NCI-H146 treated with DMSO at 0.1 percent for 48 hours (cell line): ENCODE measurements at regions not wholly inside any gene's neighbourhood (a gene's known extent, or its start where the extent isn't known, plus 50 kb on each side); places are given as distances from the start of the nearest gene placed in this dataset.
"Not testable (repeated sequence)": the region's sequence is repeated elsewhere in the genome, so short reads cannot be mapped to it uniquely, and the experiment has no call there.

ENCODE experiments used
- DNase-seq: peaks from one replicate; lab custom pipeline; 2025; ENCODE audit not compliant: unreplicated experiment; lab: John Stamatoyannopoulos, UW

DNA sequence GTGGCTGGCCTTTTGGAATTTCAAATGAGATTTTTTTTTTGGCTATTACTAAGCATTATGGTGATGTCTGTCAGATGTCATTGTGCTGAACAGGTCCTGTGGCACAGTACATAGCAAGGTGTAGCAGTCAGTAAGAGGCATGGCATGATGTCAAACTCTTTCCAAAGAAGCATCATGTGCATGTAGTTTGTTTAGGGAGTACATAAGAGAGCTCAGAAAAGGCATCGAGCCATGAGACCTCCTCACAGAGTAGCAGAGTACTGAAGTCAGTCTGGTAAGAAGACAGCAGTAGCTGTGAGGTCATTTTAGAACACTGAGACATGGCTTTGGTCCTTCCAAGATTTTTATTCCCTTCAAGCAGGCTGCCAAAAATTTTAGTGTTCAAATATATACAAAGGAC lies 134.9 kb upstream of the SPRED1 start:
- DNase-seq = no peak

- not testable (repeated sequence) for DNase-seq
Observed at GRCh38 chr15:38119865-38120264, 132.8 kb upstream of the SPRED1 start.

DNA sequence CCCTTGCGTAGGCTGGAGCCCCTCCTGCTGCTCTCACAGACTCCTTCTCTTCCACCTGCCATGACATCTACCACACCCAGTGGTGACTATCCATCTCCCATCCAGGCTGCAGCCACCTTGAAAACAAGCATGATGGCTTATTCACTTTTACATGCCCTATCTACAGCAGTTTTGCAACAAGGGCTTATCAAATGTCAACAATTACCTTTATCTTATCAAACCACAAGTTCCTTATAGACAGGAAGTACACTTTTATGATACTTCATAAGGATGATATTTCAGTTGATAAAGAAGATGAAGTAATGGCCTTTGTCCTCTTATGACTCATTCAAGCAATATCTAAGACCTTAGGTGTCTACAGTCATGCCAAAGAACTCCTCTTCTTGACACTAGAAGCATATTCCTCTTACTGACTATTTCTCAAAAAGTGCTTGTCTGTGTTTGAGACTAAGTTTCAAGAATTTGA lies 125.3 kb upstream of the SPRED1 start:
- DNase-seq = no peak

- DNase-seq = no peak
Observed at GRCh38 chr15:38128341-38128781, 124.3 kb upstream of the SPRED1 start.

DNA sequence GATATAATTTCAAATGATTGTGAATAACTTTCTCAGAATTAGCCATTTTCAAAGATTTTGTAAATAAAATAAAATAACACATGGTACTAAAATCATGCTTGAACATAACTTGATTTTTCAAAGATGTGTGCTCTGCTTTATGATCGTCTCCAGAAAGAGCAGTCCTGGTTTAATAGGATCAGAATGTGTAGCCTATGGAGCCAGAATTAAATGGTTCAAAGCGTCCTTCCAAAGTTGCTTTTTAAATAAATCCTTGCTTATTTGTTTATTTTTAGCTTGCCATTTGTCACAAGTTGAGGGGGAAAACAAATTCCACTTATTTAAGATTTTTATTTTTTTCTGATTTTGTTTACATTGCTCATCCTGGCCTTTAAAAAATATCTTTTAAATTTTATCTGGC lies 123.7 kb upstream of the SPRED1 start:
- no peak for DNase-seq

DNA sequence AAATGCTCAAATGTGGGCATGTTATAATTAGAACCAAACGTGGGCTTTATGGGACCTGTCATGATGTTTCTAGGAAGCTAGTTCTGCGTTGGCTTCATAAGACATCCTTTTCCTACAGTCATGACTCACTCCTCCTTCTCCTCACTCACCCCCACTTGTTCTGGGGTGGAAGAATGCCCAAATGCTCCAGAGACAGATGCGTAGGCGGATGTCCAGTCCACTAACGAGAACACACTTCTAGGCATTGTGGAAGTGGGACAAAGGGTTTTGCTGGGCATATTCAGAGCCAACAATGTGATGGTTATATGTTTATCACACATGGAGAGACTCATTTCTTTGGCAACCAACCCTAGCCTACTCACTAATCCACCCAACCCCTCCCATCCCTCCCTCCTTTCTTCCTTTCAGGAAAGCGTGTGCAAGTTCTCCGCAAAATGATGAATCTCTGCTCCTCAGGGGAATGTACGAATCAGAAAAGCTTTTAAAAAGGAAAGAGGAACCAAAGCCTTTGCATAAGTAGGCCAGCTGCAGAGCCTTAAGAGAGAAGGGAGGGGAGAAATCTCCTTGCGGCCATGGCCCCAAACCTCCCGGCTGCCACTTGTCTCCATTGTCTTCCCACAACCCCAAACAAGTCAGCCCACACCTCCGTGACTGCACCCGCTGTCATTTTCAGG lies 123.0 kb upstream of the SPRED1 start:
- DNase-seq = no peak

DNA sequence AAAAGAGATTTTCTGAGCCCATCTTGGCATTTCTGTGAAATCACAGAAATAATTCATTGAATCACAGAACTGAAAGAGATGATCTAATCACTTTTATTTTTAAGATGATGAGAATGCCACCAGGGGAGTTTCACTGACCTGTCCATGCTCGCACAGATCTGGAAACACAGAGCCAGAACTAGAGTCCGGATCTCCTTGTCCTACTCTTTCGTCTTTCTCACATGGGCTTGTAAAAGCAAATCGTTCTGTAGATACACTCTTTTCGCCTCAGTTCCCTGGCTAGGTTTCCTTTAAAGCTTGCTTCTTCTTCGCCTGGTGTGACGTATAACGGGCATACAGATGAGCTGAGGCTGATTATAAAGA lies 122.5 kb upstream of the SPRED1 start:
- no peak for DNase-seq

GRCh38 chr15:38130740-38131498 lies 121.7 kb upstream of the SPRED1 start:
- DNase-seq = no peak

DNA sequence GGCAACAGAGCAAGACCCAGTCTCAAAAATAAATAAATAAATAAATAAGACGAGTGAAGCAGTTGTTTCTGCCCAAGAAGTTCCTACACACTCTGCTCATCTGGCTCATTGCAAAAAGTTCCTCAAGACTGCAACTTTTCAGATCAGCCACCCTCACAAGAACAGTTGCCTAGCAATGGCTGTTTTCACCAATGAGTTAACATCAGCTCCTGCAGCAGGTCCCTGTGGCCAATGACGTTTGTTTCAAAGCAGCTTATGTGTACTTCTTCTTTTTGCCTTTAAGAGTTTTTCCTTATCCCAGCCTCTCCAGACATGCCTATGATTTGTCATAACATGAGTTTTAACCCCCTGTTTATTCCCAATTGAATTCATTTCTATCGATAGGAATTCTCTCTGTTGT lies 118.4 kb upstream of the SPRED1 start:
- no peak for DNase-seq

DNA sequence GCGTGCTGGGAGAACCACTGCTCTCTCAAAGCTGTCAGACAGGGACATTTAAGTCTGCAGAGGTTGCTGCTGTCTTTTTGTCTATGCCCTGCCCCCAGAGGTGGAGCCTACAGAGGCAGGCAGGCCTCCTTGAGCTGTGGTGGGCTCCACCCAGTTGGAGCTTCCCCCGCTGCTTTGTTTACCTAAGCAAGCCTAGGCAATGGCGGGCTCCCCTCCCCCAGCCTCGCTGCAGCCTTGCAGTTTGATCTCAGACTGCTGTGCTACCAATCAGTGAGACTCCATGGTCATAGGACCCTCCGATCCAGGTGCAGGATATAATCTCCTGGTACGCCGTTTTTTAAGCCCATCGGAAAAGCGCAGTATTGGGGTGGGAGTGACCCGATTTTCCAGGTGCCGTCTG lies 110.4 kb upstream of the SPRED1 start:
- DNase-seq = not testable (repeated sequence)

- no peak for DNase-seq
Observed at GRCh38 chr15:38144921-38145320, 107.7 kb upstream of the SPRED1 start.

- DNase-seq = peak; percentile 4
Observed at GRCh38 chr15:38145651-38146111, 107.0 kb upstream of the SPRED1 start.

DNA sequence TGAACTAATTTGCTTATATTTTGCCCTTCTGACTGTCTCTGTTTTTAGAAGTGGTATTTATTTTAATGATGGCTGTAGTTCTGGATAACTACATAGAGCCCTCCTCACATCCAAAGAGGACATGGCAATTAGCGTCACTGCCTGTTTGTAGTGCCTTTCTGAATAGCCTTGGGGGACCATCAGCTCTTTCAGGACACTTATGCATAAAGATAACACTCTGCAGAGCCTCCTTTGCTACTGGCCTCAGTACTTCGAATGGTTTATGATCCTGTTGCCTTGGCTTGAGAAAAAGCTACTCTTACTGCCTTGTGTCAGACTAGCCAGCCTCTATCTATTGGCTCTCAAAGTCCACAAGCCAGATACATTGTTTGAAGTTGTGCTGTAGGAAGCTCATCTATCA lies 105.4 kb upstream of the SPRED1 start:
- DNase-seq = no peak

DNA sequence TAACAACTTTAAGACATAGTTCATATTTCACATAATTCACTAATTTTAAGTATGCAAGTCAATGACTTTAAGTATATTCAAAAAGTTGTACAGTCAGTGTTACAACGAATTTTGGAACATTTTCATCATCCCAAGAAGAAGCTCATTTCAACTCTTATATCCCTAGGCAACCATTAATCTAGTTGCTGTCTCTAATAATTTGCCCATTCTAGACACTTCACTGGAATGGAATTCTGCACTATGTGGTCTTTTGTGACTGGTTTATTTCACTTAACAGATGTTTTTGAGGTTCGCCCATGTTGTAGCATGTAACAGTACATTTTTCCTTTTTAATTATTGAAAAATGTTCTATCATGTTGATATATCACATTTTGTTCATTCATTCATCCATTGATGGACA lies 104.2 kb upstream of the SPRED1 start:
- no peak for DNase-seq

- DNase-seq = no peak
Observed at GRCh38 chr15:38149315-38149714, 103.3 kb upstream of the SPRED1 start.

- no peak for DNase-seq
Observed at GRCh38 chr15:38150148-38150547, 102.5 kb upstream of the SPRED1 start.

DNA sequence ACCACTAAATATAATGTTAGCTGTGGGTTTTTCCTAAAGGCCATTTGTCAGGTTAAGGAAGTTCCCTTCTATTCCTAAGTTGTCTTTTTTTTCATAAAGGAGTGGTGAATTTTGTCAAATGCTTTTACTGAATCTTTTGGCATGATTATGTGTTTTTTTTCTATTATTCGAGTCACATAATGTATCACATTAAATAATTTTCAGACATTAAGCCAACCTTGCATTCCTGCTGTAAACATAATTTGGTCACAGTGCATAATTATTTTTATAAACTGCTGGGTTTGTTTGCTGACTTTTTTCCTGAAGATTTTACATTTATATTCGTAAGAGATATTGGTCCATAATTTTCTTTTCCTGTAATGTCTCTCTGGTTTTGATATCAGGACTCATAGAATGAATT lies 101.8 kb upstream of the SPRED1 start:
- no peak for DNase-seq

DNA sequence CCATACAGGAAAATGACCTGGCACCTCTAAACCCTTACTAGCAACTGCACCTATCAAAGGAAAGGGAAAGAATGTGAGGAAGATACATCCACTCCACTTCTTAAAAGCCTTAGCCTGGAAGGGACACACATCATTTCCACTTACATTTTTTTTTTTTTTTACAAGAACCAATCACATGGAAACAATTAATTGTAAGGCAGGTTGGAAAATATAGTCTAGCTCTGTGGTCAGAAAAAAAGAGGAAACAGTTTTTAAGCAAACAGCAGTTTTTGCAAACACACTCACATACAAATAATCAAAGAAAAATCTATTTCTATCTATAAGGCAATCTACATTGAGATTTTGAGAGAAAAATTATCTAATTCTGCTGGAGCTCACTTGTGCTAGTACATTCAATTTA lies 98.9 kb upstream of the SPRED1 start:
- DNase-seq = no peak

DNA sequence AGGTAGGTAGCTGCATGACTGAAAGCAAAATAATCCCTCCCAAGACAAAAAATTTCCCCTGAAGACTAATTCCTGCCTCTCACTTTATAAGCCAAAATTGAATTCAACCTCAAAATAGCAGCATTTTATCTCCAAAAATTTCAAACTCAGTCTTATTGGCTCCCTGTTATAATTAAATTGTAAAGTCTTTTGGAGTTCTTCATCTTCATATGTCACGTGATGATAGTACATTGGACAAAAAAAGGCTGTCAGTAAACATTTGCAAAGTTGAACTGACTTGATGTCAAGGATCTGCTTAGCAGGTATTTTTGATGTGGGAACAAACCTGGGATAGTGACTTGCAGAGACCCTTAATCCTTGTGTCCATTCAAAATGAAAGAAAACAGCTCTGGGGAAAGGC lies 98.4 kb upstream of the SPRED1 start:
- no peak for DNase-seq

DNA sequence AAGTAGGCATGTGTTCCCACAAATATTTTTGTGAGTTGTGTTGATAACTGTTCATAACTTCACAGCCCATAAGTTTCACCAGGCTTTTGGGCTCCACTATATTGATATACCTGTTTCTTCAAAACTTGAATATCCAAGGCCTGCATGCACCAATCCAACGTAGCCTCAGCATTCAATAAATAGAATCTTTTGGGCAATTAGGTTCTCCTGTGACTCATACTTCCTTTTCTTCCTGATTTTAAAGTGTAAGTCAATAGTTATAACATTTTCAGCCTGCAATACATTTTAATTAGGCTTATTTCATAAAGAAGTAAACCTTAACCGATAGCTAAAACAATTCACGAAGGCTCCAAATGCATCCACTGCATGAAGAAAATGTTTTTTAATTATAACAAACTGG lies 97.8 kb upstream of the SPRED1 start:
- DNase-seq = no peak

DNA sequence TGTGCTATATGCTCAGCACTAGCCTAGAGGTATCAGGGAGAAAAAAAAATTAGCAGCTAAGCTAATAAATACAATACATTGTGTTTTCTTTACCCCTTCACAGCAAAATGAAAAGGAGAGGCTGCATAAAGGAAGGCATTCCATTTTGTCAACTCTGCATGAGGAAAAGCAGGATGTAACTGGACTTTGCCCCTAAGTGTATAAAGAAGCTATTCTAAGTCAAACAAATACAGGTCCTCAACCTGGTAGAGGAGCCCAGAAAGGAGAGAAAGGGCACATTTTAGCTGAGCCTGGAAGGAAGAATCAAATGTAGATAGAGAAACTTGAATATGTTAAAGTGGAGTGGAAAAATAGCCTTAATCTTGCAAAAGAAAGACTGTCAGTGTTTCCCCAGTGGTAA lies 89.0 kb upstream of the SPRED1 start:
- no peak for DNase-seq

DNA sequence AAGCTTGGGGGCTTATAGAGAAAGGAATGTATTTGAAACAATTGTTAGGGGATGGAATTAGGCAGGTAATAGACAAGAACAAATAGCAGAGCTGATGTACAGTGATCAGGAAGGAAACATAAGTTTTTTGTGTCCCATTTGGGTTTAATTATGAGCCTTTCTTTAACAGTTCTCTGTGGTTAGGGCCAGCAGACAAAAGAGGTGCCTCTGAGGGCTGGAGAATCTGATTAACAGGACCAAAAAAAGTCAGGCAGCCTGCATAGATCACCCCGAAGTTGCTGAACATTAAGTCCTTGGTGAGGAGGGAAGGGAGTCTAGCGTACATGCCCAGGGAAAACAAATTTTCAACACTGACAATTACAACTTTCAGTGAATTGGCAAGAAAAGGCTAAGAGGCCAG lies 88.6 kb upstream of the SPRED1 start:
- no peak for DNase-seq

- no peak for DNase-seq
Observed at GRCh38 chr15:38164507-38164906, 88.1 kb upstream of the SPRED1 start.
